GM12873 (cell line): ENCODE measurements at regions not wholly inside any gene's neighbourhood (a gene's known extent, or its start where the extent isn't known, plus 50 kb on each side); places are given as distances from the start of the nearest gene placed in this dataset.

Experiments
- CTCF ChIP-seq: IDR thresholded peaks from 2 replicates; pipeline ENCODE4 v1.5.1; 2012; ENCODE audit warnings: low read depth, mild to moderate bottlenecking, moderate library complexity, low read length, control low read depth; ENCODE audit not compliant: insufficient read depth; ENCODE audit errors: missing control alignments

- TF ChIP-seq CTCF = no peak
Observed at GRCh38 chr12:93944911-93945310, 203.5 kb upstream of the PLXNC1 start.

GRCh38 chr12:93946542-93947150 is 201.7 kb upstream of the PLXNC1 start:
- TF ChIP-seq CTCF = no peak

- TF ChIP-seq CTCF = no peak
Observed at GRCh38 chr12:93947486-93947885, 200.9 kb upstream of the PLXNC1 start.

GRCh38 chr12:93950311-93950710 is 198.1 kb upstream of the PLXNC1 start:
- TF ChIP-seq CTCF = no peak

GRCh38 chr12:93954166-93955112 is 193.9 kb upstream of the PLXNC1 start:
- no peak for TF ChIP-seq CTCF

GRCh38 chr12:93956551-93956950 is 191.8 kb upstream of the PLXNC1 start:
- TF ChIP-seq CTCF = no peak

GRCh38 chr12:93957168-93957567 is 191.2 kb upstream of the PLXNC1 start:
- no peak for TF ChIP-seq CTCF
